GM18519 (cell line): ENCODE measurements at regions not wholly inside any gene's neighbourhood (a gene's known extent, or its start where the extent isn't known, plus 50 kb on each side); places are given as distances from the start of the nearest gene placed in this dataset.

Experiments used
- ATAC-seq: cut with Tn5 transposase; IDR thresholded peaks from one replicate; pipeline ENCODE4 v1.9.1; 2021; ENCODE audit warnings: mild to moderate bottlenecking, moderate library complexity; ENCODE audit not compliant: unreplicated experiment, low FRiP score

DNA sequence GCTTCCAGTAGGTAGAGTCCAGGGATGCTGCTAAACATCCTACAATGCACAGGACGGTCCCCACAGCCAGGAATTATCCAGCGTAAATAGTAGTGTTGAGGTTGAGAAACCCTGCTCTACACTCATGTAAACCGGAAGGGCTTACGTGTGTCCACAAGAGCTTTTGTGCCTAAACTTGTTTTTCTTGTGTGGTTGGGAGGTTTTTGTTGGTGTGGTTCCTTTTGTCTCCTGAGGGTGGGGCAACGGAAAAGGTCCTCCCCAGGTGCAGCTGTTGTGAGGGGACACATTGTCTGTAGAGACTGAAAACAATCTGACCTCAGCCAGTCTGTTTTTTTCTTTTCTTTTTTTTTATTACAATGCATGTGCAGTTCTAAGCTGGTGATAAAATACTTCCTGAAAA is 72.7 kb upstream of the MGAT5 start:
- ATAC-seq = no peak

DNA sequence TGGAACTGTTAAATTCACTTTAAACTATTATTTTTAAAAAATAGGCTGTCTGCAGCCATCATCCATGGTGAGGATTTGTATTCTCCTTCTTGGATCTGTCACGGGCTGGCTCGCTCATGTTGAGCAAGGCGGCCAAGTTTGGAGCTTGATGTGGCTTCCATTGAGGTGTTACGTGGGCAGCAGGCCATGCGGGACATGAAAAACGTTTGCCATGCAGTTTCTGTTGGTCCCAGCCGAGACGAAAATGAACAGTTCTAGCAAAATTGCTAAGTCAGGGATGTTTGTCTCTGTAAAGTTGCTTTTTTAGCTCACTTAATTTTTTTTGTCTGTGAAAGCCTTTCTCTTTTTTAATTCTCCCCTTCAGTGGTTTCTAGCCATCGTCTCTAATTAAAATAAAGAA is 70.2 kb upstream of the MGAT5 start:
- ATAC-seq = no peak

DNA sequence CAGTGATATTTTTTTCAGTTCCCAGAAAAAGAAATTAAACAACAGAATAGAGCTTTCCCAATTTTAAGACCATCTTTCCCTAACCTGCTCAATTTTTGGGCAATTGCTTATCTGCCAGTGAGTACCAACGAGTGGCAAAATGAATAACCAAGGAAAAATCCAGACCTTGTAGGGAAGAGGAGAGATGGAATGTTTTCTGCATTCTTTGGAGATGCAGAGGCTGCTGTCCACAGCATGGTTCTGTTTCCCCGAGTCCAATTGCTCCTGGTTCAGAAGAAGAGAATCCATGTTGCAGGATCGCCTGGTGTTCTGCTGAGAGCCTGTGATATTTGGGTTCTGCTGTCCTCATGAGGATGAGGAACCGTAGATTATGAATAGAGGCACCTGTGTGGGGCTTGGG is 68.2 kb upstream of the MGAT5 start:
- no peak for ATAC-seq

DNA sequence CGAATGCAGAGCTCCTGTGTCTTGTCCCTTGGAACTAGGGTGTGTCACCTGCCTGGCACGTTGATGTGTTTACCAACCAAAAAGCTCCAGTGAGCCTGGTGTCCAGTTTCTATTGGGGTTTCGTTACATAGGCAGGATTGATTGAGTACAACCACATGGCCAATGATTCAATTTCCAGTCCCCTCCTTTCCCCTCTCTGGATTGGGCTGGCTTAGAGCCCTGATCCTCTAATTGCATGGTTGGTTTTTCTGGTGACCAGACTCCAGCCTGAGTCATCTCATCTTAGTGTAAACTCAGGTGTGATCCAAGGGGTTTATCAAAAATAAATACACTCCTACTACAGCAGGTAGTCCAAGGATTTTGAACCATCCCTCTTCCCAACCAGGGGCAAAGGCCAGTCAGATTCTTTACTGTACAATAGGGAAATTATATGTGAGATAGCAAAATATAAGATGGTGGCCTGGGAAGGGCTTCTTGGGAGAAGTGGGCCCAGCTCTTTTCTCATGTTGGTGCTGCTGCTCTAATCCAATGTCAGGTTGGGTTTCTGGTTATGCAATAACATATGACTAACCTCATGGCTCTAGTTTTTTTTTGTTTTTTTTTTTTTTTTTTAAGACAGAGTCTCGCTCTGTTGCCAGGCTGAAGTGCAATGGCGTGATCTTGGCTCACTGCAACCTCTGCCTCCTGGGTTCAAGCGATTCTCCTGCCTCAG is 64.7 kb upstream of the MGAT5 start:
- no peak for ATAC-seq

DNA sequence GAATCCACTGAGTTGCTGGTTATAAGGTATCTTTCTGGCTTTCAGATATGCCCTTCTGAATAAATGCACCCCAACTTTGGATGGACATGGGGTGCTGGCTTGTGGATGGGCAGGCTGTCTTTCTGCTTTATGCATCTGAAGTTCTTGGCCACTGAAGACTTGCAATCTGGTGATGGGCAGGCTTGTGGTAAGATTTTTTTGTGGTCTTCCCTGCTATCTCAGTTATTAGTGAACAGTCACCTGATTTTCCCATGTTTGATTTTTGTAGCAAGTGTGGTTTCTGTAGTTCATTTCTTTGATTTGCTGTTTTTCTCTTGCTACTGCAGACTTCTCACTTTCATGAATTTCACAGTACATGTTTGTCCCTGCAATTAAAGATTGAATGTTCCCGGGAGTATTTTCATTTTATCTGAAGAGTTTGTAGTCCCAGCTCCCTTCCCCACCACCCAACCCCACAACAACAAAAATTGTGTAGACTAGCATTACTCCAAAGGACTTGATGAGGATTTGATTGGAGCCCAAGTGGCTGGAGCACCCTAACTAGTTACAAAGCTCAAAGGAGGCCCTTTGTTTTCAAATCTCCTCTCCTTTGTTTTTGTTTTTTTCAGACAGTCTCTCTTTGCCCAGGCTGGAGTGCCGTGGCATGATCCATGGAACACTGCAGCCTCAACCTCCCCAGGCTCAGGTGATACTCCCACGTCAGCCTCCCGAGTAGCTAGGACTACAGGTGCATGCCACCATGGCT is 63.6 kb upstream of the MGAT5 start:
- no peak for ATAC-seq

DNA sequence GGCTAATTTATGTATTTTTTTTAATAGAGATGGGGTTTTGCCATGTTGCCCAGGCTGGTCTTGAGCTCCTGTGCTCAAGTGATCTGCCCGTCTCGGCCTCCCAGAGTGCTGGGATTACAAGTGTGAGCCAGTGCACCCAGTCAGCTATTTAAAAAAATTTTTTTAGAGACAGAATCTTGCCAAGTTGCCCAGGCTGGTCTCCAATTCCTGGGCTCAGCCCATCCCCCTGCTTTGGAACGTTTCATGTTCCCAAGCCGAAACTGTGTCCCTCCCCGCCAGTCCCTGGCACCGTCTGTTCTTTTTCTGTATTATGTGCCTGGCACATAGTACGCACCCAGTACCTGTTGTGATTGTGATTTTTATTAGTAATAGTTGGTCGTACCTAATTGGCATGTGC is 63.1 kb upstream of the MGAT5 start:
- ATAC-seq = no peak

DNA sequence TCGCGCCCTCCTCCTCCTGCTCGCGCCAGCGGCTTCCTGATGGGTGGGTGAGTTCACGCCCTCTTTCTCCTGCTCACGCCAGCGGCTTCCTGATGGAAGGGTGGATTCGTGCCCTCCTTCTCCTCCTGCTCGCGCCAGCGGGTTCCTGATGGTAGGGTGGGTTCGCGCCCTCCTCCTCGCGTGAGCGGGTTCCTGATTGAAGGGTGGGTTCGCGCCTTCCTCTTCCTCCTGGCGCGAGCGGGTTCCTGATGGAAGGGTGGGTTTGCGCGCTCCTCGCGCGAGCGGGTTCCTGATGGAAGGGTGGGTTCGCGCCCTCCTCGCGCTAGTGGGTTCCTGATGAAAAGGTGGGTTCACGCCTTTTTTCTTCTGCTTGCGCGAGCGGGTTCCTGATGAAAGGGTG is 62.0 kb upstream of the MGAT5 start:
- no peak for ATAC-seq

DNA sequence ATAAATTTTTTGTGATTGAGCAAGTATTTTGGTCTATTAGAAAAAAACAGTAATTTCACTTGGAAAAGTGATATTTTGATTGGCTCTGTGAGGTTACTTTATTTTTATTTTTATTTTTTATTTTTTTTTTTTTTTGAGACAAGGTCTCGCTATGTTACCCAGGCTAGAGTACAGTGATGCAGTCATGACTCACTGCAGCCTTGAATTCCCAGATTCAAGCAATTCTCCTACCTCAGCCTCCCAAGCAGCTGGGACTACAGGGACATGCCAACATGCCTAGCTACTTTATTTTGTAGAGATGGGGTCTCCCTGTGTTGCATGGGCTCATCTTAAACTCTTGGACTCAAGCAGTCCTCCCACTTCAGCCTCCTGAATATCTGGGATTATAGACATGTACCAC is 60.9 kb upstream of the MGAT5 start:
- no peak for ATAC-seq

DNA sequence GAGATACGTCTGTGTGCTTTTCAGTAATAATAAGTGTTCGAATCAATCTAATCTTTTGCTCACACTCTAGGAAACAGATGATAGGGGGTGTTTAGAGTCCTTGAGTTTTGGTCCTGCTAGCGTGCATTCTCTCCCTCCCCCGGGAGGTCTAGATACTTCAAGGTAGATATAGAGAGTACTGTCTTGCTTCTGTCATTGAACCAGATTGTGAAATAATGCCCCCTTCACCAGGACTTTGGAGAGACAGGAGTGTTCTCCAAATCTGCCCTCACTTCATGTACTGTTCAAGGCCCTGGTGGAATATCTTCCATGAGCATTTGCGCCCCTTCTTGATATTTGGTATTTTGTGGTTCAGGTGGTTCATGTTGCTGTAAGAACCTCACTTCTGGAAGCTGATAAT is 59.4 kb upstream of the MGAT5 start:
- ATAC-seq = no peak

DNA sequence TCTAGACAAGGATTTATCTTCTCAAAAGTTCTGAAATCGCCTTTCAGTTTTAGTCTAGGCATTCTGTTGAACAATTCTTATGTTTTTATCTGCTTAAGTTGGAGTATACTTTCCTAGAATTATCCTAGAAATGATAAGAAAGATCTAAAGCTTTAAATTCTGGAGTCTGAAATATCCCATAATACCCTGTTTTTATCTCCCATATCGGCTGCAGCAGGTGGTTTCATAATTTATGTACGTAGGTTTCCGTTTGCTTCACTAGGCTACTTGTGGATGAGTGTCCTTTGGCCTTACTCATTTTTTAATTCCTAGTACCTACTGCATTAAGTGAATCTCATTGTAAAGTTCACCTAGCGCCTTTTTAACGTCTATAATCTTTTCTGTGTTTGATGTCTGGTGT is 58.5 kb upstream of the MGAT5 start:
- no peak for ATAC-seq

DNA sequence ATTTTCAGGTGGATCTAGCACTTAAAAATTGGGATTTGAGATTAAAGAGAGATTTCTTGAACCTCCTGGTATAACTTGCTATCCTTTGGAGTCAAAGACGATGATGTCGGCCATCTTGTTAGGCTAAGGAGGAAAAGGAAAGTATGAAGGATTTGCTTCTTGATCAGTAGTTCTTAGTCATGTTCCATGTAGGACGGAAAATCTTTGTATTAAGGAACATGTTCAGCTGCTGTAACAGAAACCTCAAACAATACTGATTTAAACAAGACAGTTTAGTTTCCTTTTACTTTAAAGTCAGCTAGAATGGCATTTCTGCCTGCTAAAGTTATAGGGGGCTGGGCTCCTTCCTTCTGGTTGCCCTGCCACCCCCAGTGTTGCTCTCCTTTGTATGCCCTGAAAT is 56.4 kb upstream of the MGAT5 start:
- no peak for ATAC-seq

DNA sequence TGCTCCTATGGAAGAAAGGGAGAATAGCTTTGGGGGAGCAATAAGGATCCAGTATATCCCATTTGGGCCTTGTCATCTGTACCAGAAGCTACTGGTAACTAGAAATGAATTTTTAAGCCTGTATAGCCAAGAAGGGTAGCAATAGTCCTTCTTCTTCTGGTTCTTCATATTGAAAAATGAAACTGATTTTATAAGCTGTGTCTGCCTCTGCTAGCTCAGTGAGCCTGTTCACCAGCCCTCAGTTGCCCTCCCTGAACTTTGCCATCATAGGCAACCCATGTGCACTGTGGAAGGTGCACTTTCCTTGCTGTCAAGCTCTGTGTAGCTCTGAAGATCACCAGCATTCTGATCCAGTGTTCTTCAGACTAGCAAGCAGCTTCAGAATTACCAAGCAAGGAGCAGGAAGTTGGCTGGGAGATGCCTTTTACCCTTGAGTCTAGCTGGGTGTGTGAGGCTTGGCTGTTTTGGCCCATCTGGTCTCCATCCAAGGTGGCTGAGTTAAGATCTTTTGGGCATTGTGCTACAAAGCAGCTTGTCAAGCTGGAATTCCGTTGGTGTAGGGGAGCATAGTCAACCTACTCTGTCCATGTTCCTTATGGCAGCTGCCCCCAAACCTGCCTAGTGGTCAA is 55.8 kb upstream of the MGAT5 start:
- ATAC-seq = no peak

DNA sequence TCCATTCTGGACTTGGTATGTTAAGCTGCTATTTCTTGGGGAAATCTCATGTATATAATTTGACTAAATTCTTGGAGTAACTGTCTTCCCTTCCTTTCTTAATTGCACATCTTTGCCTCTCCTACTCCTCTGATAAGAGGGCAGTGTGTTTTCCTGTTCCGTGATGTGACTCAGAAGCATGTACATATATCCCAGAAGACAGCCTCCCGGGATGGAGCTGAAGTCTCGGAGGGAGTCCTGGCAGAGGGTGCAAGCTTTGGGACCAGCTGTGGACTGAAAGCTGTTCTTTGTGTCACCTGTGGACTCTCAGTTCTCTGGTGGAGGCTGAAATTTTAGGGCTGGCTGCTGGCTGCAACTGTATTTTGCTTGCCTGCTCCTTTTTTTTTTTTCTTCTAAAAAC is 54.7 kb upstream of the MGAT5 start:
- ATAC-seq = no peak

DNA sequence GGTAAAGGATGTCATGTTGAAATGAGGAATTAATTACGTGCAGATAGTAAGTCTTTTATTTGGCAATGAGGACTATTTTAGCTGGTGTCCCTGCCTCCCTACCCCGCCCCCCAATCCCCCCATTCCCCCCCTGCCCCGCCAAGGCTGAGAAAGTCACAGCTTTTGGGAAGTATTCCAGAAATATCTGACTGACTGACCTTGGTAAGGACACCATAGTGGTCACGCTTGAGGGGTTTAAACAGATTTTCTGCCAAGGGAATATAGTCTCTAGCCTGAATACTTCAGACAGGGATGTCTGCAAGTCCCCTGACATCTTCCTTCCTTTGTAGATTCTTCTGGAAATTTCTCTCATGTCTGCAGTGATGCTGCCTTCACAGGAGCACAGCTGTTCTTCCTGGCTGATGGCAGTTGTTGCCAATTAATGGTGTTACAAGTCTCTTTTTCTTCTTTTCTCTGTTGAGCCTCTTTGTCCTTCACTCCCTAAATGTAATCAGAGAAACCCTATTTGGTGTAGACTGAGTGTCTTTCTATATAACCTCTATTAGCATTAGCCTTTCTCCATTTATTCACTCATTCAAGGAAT is 53.7 kb upstream of the MGAT5 start:
- no peak for ATAC-seq

DNA sequence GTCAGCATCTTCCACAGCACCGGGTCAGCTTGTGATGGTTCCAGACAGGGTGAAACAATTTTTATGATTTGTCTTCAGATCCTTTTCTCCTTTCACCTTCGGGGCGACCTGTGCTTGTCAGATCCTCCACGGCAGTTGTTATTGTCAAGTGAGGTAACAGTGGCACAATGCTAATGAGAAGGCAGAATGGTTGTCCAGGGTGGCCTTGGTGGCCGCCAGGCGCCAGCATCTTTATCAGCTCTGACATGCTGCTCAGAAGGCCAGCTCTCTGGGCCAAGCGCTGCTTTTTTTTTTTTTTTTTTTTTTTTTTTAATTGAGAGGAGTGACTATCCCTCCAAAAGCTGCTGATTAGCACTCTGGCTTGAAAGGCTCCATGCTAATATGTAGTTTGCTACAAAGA is 52.3 kb upstream of the MGAT5 start:
- no peak for ATAC-seq

DNA sequence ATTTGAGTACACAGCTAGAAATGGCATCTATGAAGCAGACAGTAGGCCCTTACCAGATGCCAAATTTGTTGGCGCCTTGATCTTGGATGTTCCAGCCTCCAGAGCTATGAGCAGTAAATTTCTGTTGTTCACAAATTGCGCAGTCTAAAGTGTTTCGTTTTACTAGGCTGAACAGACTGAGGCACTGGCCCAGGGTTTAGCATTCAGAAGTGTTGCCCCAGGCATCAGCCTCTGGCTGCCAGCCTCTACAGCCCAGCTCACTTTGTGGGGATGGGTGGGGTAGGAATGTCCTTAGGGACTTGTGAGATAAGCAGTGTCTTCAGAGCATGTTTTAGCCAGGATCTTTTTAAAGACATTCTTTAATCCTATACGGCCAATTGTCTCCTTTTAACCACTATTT is 51.5 kb upstream of the MGAT5 start:
- no peak for ATAC-seq

DNA sequence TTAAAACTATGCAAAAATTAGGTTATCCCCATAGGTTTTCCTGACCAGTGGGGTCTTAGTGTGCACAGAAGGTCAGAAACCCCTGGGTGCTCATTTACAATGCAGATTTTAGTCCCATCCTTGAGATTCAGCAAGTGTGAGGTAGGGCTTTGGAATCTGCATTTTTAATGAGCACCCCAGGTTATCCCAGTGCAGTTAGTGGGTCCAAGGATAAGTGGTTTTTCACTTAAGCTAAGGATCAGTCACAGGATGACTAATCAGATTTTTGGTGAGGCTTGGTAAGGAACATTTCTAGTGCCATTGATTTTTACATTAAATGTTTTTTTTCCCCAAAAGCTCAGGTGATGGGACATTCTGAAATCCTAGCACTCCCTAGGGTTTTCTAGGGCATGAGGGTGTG is 50.7 kb upstream of the MGAT5 start:
- no peak for ATAC-seq
